Progenitor cell of endocrine pancreas (in vitro differentiated cells): ENCODE measurements at regions not wholly inside any gene's neighbourhood (a gene's known extent, or its start where the extent isn't known, plus 50 kb on each side); places are given as distances from the start of the nearest gene placed in this dataset.

ENCODE experiments used
- DNase-seq: peaks from one replicate; pipeline ENCODE4 v3.0.0; 2021; ENCODE audit warnings: low spot score; ENCODE audit not compliant: unreplicated experiment
- H3K27ac Mint-ChIP-seq: 2 replicates; pipeline ENCODE4 v1.8.0; 2021; ENCODE audit warnings: mild to moderate bottlenecking, moderate library complexity, mixed read lengths
- H3K27me3 Mint-ChIP-seq: 2 replicates; pipeline ENCODE4 v1.8.0; 2021; ENCODE audit warnings: mixed read lengths
- H3K36me3 Mint-ChIP-seq: 2 replicates; pipeline ENCODE4 v1.8.0; 2022; ENCODE audit warnings: mixed read lengths; ENCODE audit not compliant: insufficient read depth
- H3K4me1 Mint-ChIP-seq: 2 replicates; pipeline ENCODE4 v1.8.0; 2021; ENCODE audit warnings: low read depth, mixed read lengths
- H3K4me3 Mint-ChIP-seq: 2 replicates; pipeline ENCODE4 v1.8.0; 2021; ENCODE audit warnings: low read depth, mild to moderate bottlenecking, moderate library complexity, mixed read lengths
- H3K9me3 Mint-ChIP-seq: 2 replicates; pipeline ENCODE4 v1.8.0; 2021; ENCODE audit warnings: low read depth, mixed read lengths
- CTCF ChIP-seq: fragments of 200-600 bp; sonication (generic); IDR thresholded peaks from one replicate; pipeline ENCODE4 v1.5.0; 2021; ENCODE audit warnings: antibody characterized with exemption, mild to moderate bottlenecking; ENCODE audit not compliant: unreplicated experiment

GRCh38 chr1:232276651-232277050, 353.3 kb downstream of the SIPA1L2 start:
- Mint-ChIP-seq H3K27ac (no peak overlapping the region), H3K9me3 (no peaks in the 10 kb centered on the region), H3K4me1 (peaks cover 2% of the 10 kb centered on the region), H3K27me3 (peaks cover 69% of the 10 kb centered on the region), H3K4me3 (no peak overlapping the region), H3K36me3 (no peaks in the 10 kb centered on the region)
- no peak for DNase-seq
- no peak for TF ChIP-seq CTCF

GRCh38 chr1:232274999-232275710, 354.8 kb downstream of the SIPA1L2 start:
- Mint-ChIP-seq H3K9me3 (no peaks in the 10 kb centered on the region), H3K4me1 (peaks cover 2% of the 10 kb centered on the region), H3K4me3 (no peak overlapping the region), H3K27me3 (peaks cover 59% of the 10 kb centered on the region), H3K36me3 (no peaks in the 10 kb centered on the region), H3K27ac (no peak overlapping the region)
- no peak for DNase-seq
- no peak for TF ChIP-seq CTCF

- Mint-ChIP-seq H3K9me3 (no peaks in the 10 kb centered on the region), H3K27ac (no peak overlapping the region), H3K36me3 (no peaks in the 10 kb centered on the region), H3K27me3 (peaks cover 51% of the 10 kb centered on the region), H3K4me1 (peaks cover 2% of the 10 kb centered on the region), H3K4me3 (no peak overlapping the region)
- no peak for DNase-seq
- no peak for TF ChIP-seq CTCF
These were observed 355.6 kb downstream of the SIPA1L2 start for GRCh38 chr1:232274236-232274855.

- no peaks in the 10 kb centered on the region for H3K9me3 Mint-ChIP-seq
- no peak overlapping the region for H3K27ac Mint-ChIP-seq
- no peak for TF ChIP-seq CTCF
- H3K4me3 Mint-ChIP-seq = no peak overlapping the region
- H3K27me3 Mint-ChIP-seq = peaks cover 50% of the 10 kb centered on the region
- DNase-seq = no peak
- H3K4me1 Mint-ChIP-seq = peaks cover 2% of the 10 kb centered on the region
- H3K36me3 Mint-ChIP-seq = no peaks in the 10 kb centered on the region
These were observed 356.9 kb downstream of the SIPA1L2 start for GRCh38 chr1:232273011-232273410.

- peaks cover 58% of the 10 kb centered on the region for H3K27me3 Mint-ChIP-seq
- no peak overlapping the region for H3K4me3 Mint-ChIP-seq
- no peak for TF ChIP-seq CTCF
- H3K36me3 Mint-ChIP-seq = no peaks in the 10 kb centered on the region
- H3K9me3 Mint-ChIP-seq = no peaks in the 10 kb centered on the region
- peaks cover 2% of the 10 kb centered on the region for H3K4me1 Mint-ChIP-seq
- H3K27ac Mint-ChIP-seq = no peak overlapping the region
- no peak for DNase-seq
These were observed 357.8 kb downstream of the SIPA1L2 start for GRCh38 chr1:232271991-232272589.
